ENCODE measurements at regions not wholly inside any gene's neighbourhood (a gene's known extent, or its start where the extent isn't known, plus 50 kb on each side); places are given as distances from the start of the nearest gene placed in this dataset.

DNA sequence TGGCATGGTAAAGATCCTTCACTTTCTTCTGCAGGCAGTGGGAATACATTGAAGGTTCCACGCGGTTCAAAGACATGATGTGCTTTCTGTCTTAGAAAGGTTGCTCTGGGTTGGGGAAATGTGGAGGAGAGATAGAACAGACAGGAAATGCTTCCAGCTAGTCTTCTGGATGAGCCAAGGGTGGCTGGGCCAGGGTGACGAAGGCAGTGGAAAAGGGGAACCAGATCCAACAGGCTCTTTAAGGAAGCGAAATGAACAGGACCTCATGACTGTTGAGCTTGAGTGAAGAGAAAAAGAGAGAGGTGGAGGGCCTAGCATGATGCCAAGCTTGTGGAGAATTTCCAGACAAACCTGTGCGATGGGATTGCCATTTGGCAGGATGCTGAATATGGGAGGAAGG lies 56.4 kb upstream of the LMO1 start:
- H3K27ac ChIP-seq, result no peak overlapping the region
- no peaks in the 10 kb centered on the region for H3K79me2 ChIP-seq
- no peaks in the 10 kb centered on the region for H3K36me3 ChIP-seq (ENCODE audit: control insufficient read depth, insufficient read depth, low read length)
- H3K4me1 ChIP-seq, result no peaks in the 10 kb centered on the region
- no peak overlapping the region for H3K4me2 ChIP-seq (ENCODE audit: low read length)
- H3K27me3 ChIP-seq (ENCODE audit: control insufficient read depth, insufficient read depth, low read length), result no peaks in the 10 kb centered on the region
- H3K9ac ChIP-seq, result no peak overlapping the region
- no peaks in the 10 kb centered on the region for H3K9me3 ChIP-seq (ENCODE audit: control insufficient read depth, low read length)
- TF ChIP-seq, protein P1, sequence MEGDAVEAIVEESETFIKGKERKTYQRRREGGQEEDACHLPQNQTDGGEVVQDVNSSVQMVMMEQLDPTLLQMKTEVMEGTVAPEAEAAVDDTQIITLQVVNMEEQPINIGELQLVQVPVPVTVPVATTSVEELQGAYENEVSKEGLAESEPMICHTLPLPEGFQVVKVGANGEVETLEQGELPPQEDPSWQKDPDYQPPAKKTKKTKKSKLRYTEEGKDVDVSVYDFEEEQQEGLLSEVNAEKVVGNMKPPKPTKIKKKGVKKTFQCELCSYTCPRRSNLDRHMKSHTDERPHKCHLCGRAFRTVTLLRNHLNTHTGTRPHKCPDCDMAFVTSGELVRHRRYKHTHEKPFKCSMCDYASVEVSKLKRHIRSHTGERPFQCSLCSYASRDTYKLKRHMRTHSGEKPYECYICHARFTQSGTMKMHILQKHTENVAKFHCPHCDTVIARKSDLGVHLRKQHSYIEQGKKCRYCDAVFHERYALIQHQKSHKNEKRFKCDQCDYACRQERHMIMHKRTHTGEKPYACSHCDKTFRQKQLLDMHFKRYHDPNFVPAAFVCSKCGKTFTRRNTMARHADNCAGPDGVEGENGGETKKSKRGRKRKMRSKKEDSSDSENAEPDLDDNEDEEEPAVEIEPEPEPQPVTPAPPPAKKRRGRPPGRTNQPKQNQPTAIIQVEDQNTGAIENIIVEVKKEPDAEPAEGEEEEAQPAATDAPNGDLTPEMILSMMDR (IDR thresholded peaks at IDR 0.05), result no peak
- H3K4me3 ChIP-seq (ENCODE audit: low read depth, low read length), result no peak overlapping the region
- H2AFZ ChIP-seq, result no peak overlapping the region

DNA sequence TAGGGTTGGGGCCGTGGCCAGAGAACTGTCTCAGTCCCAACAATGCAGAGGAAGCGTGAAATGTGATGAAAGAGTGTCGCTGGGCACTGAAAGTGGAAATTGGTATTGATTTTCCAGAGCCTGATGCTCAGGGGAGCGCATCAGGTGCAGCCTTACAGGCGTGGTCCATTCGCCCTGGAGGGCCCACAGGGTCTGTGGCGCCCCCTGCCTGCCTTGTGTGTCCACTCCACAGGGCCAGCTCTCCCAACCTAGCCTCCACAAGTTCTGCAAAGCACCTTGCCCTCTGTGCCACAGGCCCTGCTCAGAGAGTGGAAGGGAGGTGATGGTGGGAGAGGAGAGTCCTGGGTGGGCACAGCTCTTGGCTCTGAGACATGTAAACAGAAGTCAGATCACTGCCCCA lies 54.9 kb upstream of the LMO1 start:
- Histone ChIP-seq H3K79me2 (no peaks in the 10 kb centered on the region), H3K27me3 (ENCODE audit: control insufficient read depth, insufficient read depth, low read length) (no peaks in the 10 kb centered on the region), H3K4me3 (ENCODE audit: low read depth, low read length) (no peak overlapping the region), H3K36me3 (ENCODE audit: control insufficient read depth, insufficient read depth, low read length) (no peaks in the 10 kb centered on the region), H3K9ac (no peak overlapping the region), H3K9me3 (ENCODE audit: control insufficient read depth, low read length) (no peaks in the 10 kb centered on the region), H3K4me2 (ENCODE audit: low read length) (no peak overlapping the region), H2AFZ (no peak overlapping the region), H3K4me1 (no peaks in the 10 kb centered on the region), H3K27ac (no peak overlapping the region)
- TF ChIP-seq, protein P1 (IDR thresholded peaks at IDR 0.05), result no peak

DNA sequence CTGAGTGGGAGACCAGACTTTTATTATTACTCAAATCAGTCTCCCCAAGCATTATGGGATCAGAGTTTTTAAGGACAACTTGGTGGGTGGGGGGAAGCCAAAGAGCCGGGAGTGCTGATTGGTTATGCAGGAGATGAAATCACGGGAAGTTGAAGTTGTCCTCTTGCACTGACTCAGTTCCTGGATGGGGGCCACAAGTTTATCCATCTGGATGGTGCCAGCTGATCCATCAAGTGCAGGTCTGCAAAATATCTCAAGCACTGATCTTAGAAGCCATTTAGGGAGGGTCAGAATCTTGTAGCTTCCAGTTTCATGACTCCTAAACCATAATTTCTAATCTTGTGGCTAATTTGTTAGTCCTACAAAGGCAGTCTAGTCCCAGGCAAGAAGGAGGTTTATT lies 53.5 kb upstream of the LMO1 start:
- H3K27ac ChIP-seq, result no peak overlapping the region

DNA sequence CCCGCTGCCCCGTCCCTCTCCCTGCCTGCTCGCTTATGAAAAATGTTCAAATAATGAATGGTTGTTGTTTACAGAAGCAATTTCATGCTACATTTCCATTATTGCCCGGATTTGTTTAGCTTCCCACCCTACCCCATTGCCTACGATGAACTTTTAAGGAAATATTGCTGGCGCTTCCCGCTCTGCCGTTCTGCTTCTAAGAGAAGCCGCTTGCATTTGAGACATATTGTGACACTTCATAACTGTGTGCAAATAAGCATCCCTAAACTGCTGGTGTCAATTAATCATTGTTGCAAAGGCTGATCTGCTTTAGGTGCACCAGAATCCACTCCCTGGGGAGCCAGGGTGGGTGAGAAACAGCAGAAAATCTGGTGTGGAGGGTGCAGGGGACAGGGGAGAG lies 52.3 kb upstream of the LMO1 start:
- TF ChIP-seq, protein P1 (IDR thresholded peaks at IDR 0.05), result no peak
- no peaks in the 10 kb centered on the region for H3K4me1 ChIP-seq
- H3K4me3 ChIP-seq (ENCODE audit: low read depth, low read length), result no peak overlapping the region
- H3K27me3 ChIP-seq (ENCODE audit: control insufficient read depth, insufficient read depth, low read length), result no peaks in the 10 kb centered on the region
- no peaks in the 10 kb centered on the region for H3K79me2 ChIP-seq
- H3K4me2 ChIP-seq (ENCODE audit: low read length), result no peak overlapping the region
- H3K9me3 ChIP-seq (ENCODE audit: control insufficient read depth, low read length), result no peaks in the 10 kb centered on the region
- no peak overlapping the region for H3K9ac ChIP-seq
- no peaks in the 10 kb centered on the region for H3K36me3 ChIP-seq (ENCODE audit: control insufficient read depth, insufficient read depth, low read length)
- no peak overlapping the region for H2AFZ ChIP-seq
- no peak overlapping the region for H3K27ac ChIP-seq

More for the DNA sequence above, 53.5 kb upstream of the LMO1 start:
- Histone ChIP-seq H3K4me3 (ENCODE audit: low read depth, low read length) (no peak overlapping the region), H3K27me3 (ENCODE audit: control insufficient read depth, insufficient read depth, low read length) (no peaks in the 10 kb centered on the region), H3K4me1 (no peaks in the 10 kb centered on the region), H3K4me2 (ENCODE audit: low read length) (no peak overlapping the region), H2AFZ (no peak overlapping the region), H3K79me2 (no peaks in the 10 kb centered on the region), H3K36me3 (ENCODE audit: control insufficient read depth, insufficient read depth, low read length) (no peaks in the 10 kb centered on the region), H3K9ac (no peak overlapping the region), H3K9me3 (ENCODE audit: control insufficient read depth, low read length) (no peaks in the 10 kb centered on the region)
- TF ChIP-seq, protein P1 (IDR thresholded peaks at IDR 0.05), result no peak

- H3K27ac ChIP-seq, result no peak overlapping the region
- H3K9ac ChIP-seq, result no peak overlapping the region
- TF ChIP-seq, protein P1 (IDR thresholded peaks at IDR 0.05), result no peak
- no peak overlapping the region for H2AFZ ChIP-seq
- no peaks in the 10 kb centered on the region for H3K27me3 ChIP-seq (ENCODE audit: control insufficient read depth, insufficient read depth, low read length)
- no peak overlapping the region for H3K4me2 ChIP-seq (ENCODE audit: low read length)
- H3K79me2 ChIP-seq, result no peaks in the 10 kb centered on the region
- no peak overlapping the region for H3K4me3 ChIP-seq (ENCODE audit: low read depth, low read length)
- H3K36me3 ChIP-seq (ENCODE audit: control insufficient read depth, insufficient read depth, low read length), result no peaks in the 10 kb centered on the region
- no peaks in the 10 kb centered on the region for H3K4me1 ChIP-seq
- H3K9me3 ChIP-seq (ENCODE audit: control insufficient read depth, low read length), result no peaks in the 10 kb centered on the region
These were observed 51.8 kb upstream of the LMO1 start for GRCh38 chr11:8315463-8315862.
